ENCODE measurements at regions not wholly inside any gene's neighbourhood (a gene's known extent, or its start where the extent isn't known, plus 50 kb on each side); places are given as distances from the start of the nearest gene placed in this dataset.
"Not testable (repeated sequence)": the region's sequence is repeated elsewhere in the genome, so short reads cannot be mapped to it uniquely, and the experiment has no call there.

DNA sequence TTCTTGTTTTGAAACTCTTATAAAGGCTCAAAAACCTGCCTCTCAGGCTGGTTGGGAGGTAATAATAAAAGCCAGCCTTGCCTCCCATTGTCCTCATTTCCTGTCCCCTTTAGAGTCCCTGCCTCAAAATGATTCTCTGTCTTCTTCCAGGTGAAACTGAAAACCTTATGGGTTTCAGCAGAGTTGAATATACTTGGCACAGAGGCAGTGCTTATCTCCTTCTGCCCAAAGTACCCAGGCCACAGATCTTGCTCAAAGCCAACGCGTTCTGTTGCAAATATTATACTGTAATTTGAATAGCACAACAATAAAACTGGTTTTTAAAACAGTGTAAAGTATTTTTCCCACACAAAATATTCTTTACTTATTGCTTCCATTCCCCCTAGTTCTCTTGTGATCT is 183.1 kb upstream of the GIMD1 start:
- no peak overlapping the region for H3K27ac Mint-ChIP-seq (ENCODE audit: unreplicated experiment)
- no peak overlapping the region for H3K9ac ChIP-seq (ENCODE audit: low read length)
- H3K9me3 Mint-ChIP-seq (ENCODE audit: unreplicated experiment): no peaks in the 10 kb centered on the region
- H3K4me1 Mint-ChIP-seq (ENCODE audit: low read depth, unreplicated experiment): no peaks in the 10 kb centered on the region
- H3K27me3 ChIP-seq (ENCODE audit: insufficient read depth, low read length): no peaks in the 10 kb centered on the region
- no peaks in the 10 kb centered on the region for H3K27me3 Mint-ChIP-seq (ENCODE audit: low read depth, unreplicated experiment)
- no peak overlapping the region for H2AFZ ChIP-seq (ENCODE audit: low read depth, low read length)
- no peak overlapping the region for H3K4me3 ChIP-seq (ENCODE audit: insufficient read depth, low read depth, low read length)
- no peak overlapping the region for H3K4me2 ChIP-seq (ENCODE audit: low read length)
- no peaks in the 10 kb centered on the region for H4K20me1 ChIP-seq (ENCODE audit: insufficient read depth, low read length)
- H3K36me3 Mint-ChIP-seq (ENCODE audit: low read depth, unreplicated experiment): no peaks in the 10 kb centered on the region
- H3K27ac ChIP-seq (ENCODE audit: low read depth, low read length): no peak overlapping the region
- DNase-seq (ENCODE audit: low read depth) (no peak), FAIRE-seq (no peak)
- TF ChIP-seq, protein P1, sequence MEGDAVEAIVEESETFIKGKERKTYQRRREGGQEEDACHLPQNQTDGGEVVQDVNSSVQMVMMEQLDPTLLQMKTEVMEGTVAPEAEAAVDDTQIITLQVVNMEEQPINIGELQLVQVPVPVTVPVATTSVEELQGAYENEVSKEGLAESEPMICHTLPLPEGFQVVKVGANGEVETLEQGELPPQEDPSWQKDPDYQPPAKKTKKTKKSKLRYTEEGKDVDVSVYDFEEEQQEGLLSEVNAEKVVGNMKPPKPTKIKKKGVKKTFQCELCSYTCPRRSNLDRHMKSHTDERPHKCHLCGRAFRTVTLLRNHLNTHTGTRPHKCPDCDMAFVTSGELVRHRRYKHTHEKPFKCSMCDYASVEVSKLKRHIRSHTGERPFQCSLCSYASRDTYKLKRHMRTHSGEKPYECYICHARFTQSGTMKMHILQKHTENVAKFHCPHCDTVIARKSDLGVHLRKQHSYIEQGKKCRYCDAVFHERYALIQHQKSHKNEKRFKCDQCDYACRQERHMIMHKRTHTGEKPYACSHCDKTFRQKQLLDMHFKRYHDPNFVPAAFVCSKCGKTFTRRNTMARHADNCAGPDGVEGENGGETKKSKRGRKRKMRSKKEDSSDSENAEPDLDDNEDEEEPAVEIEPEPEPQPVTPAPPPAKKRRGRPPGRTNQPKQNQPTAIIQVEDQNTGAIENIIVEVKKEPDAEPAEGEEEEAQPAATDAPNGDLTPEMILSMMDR (IDR thresholded peaks at IDR 0.05; ENCODE audit: insufficient read depth, low read depth, low read length): no peak
- TF ChIP-seq EZH2 (IDR thresholded peaks at IDR 0.05; ENCODE audit: insufficient read depth, low read length): no peak
- H3K4me3 Mint-ChIP-seq (ENCODE audit: unreplicated experiment): no peak overlapping the region
- no peaks in the 10 kb centered on the region for H3K4me1 ChIP-seq (ENCODE audit: insufficient read depth, low read length)
- H3K9me3 ChIP-seq (ENCODE audit: insufficient read depth, low read depth, low read length): no peaks in the 10 kb centered on the region
- H3K36me3 ChIP-seq (ENCODE audit: insufficient read depth, low read length): no peaks in the 10 kb centered on the region
- no peaks in the 10 kb centered on the region for H3K79me2 ChIP-seq (ENCODE audit: insufficient read depth, low read length)

DNA sequence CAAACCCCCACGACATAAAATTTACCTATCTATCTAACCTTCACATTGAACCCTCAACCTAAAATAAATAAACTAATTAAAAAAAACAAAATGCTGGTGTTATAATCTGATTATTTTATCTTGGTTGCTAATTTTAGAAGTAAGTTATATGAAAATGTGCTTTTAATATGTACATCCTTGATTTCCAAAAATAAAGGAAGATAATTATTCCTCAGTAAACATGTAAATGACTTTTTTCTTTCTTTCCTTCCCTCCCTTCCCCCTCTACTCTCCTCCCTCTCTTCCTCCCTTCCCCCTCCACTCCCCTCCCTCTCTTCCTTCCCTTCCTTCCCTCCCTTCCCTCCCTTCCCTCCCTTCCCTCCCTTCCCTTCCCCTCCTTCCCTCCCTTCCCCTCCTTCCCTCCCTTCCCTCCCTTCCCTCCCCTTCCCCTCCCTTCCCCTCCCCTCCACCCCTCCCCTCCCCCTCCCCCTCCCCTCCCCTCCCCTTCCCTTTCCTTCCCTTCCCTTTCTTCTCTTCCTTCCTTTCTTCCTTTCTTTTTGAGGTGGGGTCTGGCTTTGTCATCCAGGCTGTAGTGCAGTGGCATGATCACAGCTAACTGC is 180.0 kb upstream of the GIMD1 start:
- Mint-ChIP-seq H3K27ac (ENCODE audit: unreplicated experiment) (no peak overlapping the region), H3K4me3 (ENCODE audit: unreplicated experiment) (no peak overlapping the region), H3K27me3 (ENCODE audit: low read depth, unreplicated experiment) (no peaks in the 10 kb centered on the region), H3K4me1 (ENCODE audit: low read depth, unreplicated experiment) (no peaks in the 10 kb centered on the region), H3K9me3 (ENCODE audit: unreplicated experiment) (no peaks in the 10 kb centered on the region), H3K36me3 (ENCODE audit: low read depth, unreplicated experiment) (no peaks in the 10 kb centered on the region)
- no peak overlapping the region for H3K4me3 ChIP-seq (ENCODE audit: insufficient read depth, low read depth, low read length)
- no peaks in the 10 kb centered on the region for H3K79me2 ChIP-seq (ENCODE audit: insufficient read depth, low read length)
- no peak overlapping the region for H2AFZ ChIP-seq (ENCODE audit: low read depth, low read length)
- TF ChIP-seq EZH2 (IDR thresholded peaks at IDR 0.05; ENCODE audit: insufficient read depth, low read length): no peak
- TF ChIP-seq, protein P1 (IDR thresholded peaks at IDR 0.05; ENCODE audit: insufficient read depth, low read depth, low read length): no peak
- no peak overlapping the region for H3K9ac ChIP-seq (ENCODE audit: low read length)
- no peaks in the 10 kb centered on the region for H3K27me3 ChIP-seq (ENCODE audit: insufficient read depth, low read length)
- FAIRE-seq (no peak), DNase-seq (ENCODE audit: low read depth) (no peak)
- H3K9me3 ChIP-seq (ENCODE audit: insufficient read depth, low read depth, low read length): no peaks in the 10 kb centered on the region
- no peaks in the 10 kb centered on the region for H3K4me1 ChIP-seq (ENCODE audit: insufficient read depth, low read length)
- no peak overlapping the region for H3K4me2 ChIP-seq (ENCODE audit: low read length)
- H3K36me3 ChIP-seq (ENCODE audit: insufficient read depth, low read length): no peaks in the 10 kb centered on the region
- H3K27ac ChIP-seq (ENCODE audit: low read depth, low read length): no peak overlapping the region
- no peaks in the 10 kb centered on the region for H4K20me1 ChIP-seq (ENCODE audit: insufficient read depth, low read length)

DNA sequence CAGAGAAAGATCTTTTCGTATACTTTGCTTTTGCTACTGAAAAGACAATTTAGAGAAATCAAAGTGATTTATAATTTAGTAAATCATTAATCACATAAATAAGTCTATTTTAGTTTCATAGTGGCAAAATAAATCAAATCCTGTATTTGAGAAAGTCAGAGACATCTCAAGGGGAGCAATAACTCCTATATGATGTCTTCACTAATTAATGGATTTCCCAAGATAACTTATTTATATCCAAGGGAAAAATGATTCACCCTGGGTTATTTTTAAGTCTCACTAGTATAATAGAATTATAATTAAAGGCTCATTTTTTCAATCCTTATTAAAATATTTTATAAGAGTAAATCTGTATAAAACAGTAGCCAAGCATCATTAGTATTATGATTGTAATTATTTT is 177.8 kb upstream of the GIMD1 start:
- DNase-seq (ENCODE audit: low read depth): no peak
- FAIRE-seq: no peak

DNA sequence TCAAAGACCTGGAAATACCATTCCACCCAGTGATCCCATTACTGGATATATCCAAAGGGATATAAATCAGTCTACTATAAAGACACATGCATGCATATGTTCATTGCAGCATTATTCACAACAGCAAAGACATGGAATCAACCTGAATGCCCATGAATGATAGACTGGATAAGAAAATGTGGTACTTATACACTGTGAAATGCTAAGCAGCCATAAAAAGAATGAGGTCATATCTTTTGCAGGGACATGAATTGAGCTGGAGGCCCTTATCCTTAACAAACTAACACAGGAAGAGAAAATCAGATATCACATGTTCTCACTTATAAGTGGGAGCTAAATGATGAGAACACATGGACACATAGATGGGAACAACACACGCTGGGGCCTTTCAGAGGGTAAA is 174.0 kb upstream of the GIMD1 start:
- not testable (repeated sequence) for H3K36me3 Mint-ChIP-seq (ENCODE audit: low read depth, unreplicated experiment); FAIRE-seq; H3K4me1 ChIP-seq (ENCODE audit: insufficient read depth, low read length); H3K9ac ChIP-seq (ENCODE audit: low read length); H3K79me2 ChIP-seq (ENCODE audit: insufficient read depth, low read length); H3K4me1 Mint-ChIP-seq (ENCODE audit: low read depth, unreplicated experiment); H3K27me3 Mint-ChIP-seq (ENCODE audit: low read depth, unreplicated experiment); H4K20me1 ChIP-seq (ENCODE audit: insufficient read depth, low read length); H3K9me3 ChIP-seq (ENCODE audit: insufficient read depth, low read depth, low read length); DNase-seq (ENCODE audit: low read depth); H3K27ac Mint-ChIP-seq (ENCODE audit: unreplicated experiment); H3K27me3 ChIP-seq (ENCODE audit: insufficient read depth, low read length); H3K9me3 Mint-ChIP-seq (ENCODE audit: unreplicated experiment); H2AFZ ChIP-seq (ENCODE audit: low read depth, low read length); H3K27ac ChIP-seq (ENCODE audit: low read depth, low read length); H3K4me3 ChIP-seq (ENCODE audit: insufficient read depth, low read depth, low read length); H3K4me3 Mint-ChIP-seq (ENCODE audit: unreplicated experiment); H3K36me3 ChIP-seq (ENCODE audit: insufficient read depth, low read length); H3K4me2 ChIP-seq (ENCODE audit: low read length)

More for the DNA sequence above, 177.8 kb upstream of the GIMD1 start:
- no peaks in the 10 kb centered on the region for H3K36me3 Mint-ChIP-seq (ENCODE audit: low read depth, unreplicated experiment)
- H3K4me2 ChIP-seq (ENCODE audit: low read length): no peak overlapping the region
- H3K27ac Mint-ChIP-seq (ENCODE audit: unreplicated experiment): no peak overlapping the region
- H2AFZ ChIP-seq (ENCODE audit: low read depth, low read length): no peak overlapping the region
- H3K27me3 ChIP-seq (ENCODE audit: insufficient read depth, low read length): no peaks in the 10 kb centered on the region
- H3K79me2 ChIP-seq (ENCODE audit: insufficient read depth, low read length): no peaks in the 10 kb centered on the region
- no peak overlapping the region for H3K9ac ChIP-seq (ENCODE audit: low read length)
- H3K9me3 Mint-ChIP-seq (ENCODE audit: unreplicated experiment): no peaks in the 10 kb centered on the region
- peaks cover 3% of the 10 kb centered on the region for H3K4me1 Mint-ChIP-seq (ENCODE audit: low read depth, unreplicated experiment)
- H3K27me3 Mint-ChIP-seq (ENCODE audit: low read depth, unreplicated experiment): no peaks in the 10 kb centered on the region
- no peak overlapping the region for H3K4me3 ChIP-seq (ENCODE audit: insufficient read depth, low read depth, low read length)
- H3K4me1 ChIP-seq (ENCODE audit: insufficient read depth, low read length): no peaks in the 10 kb centered on the region
- H3K36me3 ChIP-seq (ENCODE audit: insufficient read depth, low read length): no peaks in the 10 kb centered on the region
- H3K9me3 ChIP-seq (ENCODE audit: insufficient read depth, low read depth, low read length): no peaks in the 10 kb centered on the region
- no peak overlapping the region for H3K4me3 Mint-ChIP-seq (ENCODE audit: unreplicated experiment)
- TF ChIP-seq, protein P1 (IDR thresholded peaks at IDR 0.05; ENCODE audit: insufficient read depth, low read depth, low read length): no peak
- no peak for TF ChIP-seq EZH2 (IDR thresholded peaks at IDR 0.05; ENCODE audit: insufficient read depth, low read length)
- no peaks in the 10 kb centered on the region for H4K20me1 ChIP-seq (ENCODE audit: insufficient read depth, low read length)
- no peak overlapping the region for H3K27ac ChIP-seq (ENCODE audit: low read depth, low read length)

All from astrocyte (in vitro differentiated cells and primary cell).